ENCODE measurements at regions not wholly inside any gene's neighbourhood (a gene's known extent, or its start where the extent isn't known, plus 50 kb on each side); places are given as distances from the start of the nearest gene placed in this dataset.

- Histone ChIP-seq H3K9ac (ENCODE audit: low read depth in 2 of 2, low read length in 2 of 2) (no peak overlapping the region), H3K27me3 (no peaks in the 10 kb centered on the region), H3K4me1 (no peaks in the 10 kb centered on the region), H3K27ac (no peak overlapping the region), H3K4me3 (no peak overlapping the region), H3K36me3 (no peaks in the 10 kb centered on the region), H3K9me3 (no peaks in the 10 kb centered on the region)
- no peak for TF ChIP-seq CTCF (IDR thresholded peaks at IDR 0.05)
- DNase-seq = no peak
- intact Hi-C loops (cut with DNase I) = no loop called here
Measured at GRCh38 chr3:79886204-79886603, 118.4 kb upstream of the ROBO1 start.

GRCh38 chr3:79885407-79885806, 117.6 kb upstream of the ROBO1 start:
- Histone ChIP-seq H3K36me3 (no peaks in the 10 kb centered on the region), H3K9me3 (no peaks in the 10 kb centered on the region), H3K27ac (no peak overlapping the region), H3K4me1 (no peaks in the 10 kb centered on the region), H3K27me3 (no peaks in the 10 kb centered on the region), H3K4me3 (no peak overlapping the region), H3K9ac (ENCODE audit: low read depth in 2 of 2, low read length in 2 of 2) (no peak overlapping the region)
- DNase-seq = no peak
- intact Hi-C loops (cut with DNase I) = no loop called here
- no peak for TF ChIP-seq CTCF (IDR thresholded peaks at IDR 0.05)

GRCh38 chr3:79884354-79884753, 116.6 kb upstream of the ROBO1 start:
- Histone ChIP-seq H3K9me3 (no peaks in the 10 kb centered on the region), H3K4me3 (no peak overlapping the region), H3K27ac (no peak overlapping the region), H3K27me3 (no peaks in the 10 kb centered on the region), H3K4me1 (no peaks in the 10 kb centered on the region), H3K36me3 (no peaks in the 10 kb centered on the region), H3K9ac (ENCODE audit: low read depth in 2 of 2, low read length in 2 of 2) (no peak overlapping the region)
- no peak for DNase-seq
- TF ChIP-seq CTCF (IDR thresholded peaks at IDR 0.05) = no peak
- intact Hi-C loops (cut with DNase I) = no loop called here

- Histone ChIP-seq H3K9me3 (no peaks in the 10 kb centered on the region), H3K4me1 (no peaks in the 10 kb centered on the region), H3K36me3 (no peaks in the 10 kb centered on the region), H3K27me3 (no peaks in the 10 kb centered on the region), H3K27ac (no peak overlapping the region), H3K9ac (ENCODE audit: low read depth in 2 of 2, low read length in 2 of 2) (no peak overlapping the region), H3K4me3 (no peak overlapping the region)
- intact Hi-C loops (cut with DNase I) = no loop called here
- DNase-seq = no peak
- TF ChIP-seq CTCF (IDR thresholded peaks at IDR 0.05) = no peak
Measured at GRCh38 chr3:79881431-79881830, 113.6 kb upstream of the ROBO1 start.

GRCh38 chr3:79878708-79879107, 110.9 kb upstream of the ROBO1 start:
- no peak for DNase-seq
- no peak for TF ChIP-seq CTCF (IDR thresholded peaks at IDR 0.05)
- Histone ChIP-seq H3K36me3 (no peaks in the 10 kb centered on the region), H3K9ac (ENCODE audit: low read depth in 2 of 2, low read length in 2 of 2) (no peak overlapping the region), H3K27ac (no peak overlapping the region), H3K9me3 (no peaks in the 10 kb centered on the region), H3K27me3 (no peaks in the 10 kb centered on the region), H3K4me3 (no peak overlapping the region), H3K4me1 (no peaks in the 10 kb centered on the region)
- intact Hi-C loops (cut with DNase I) = no loop called here

- Histone ChIP-seq H3K27ac (no peak overlapping the region), H3K9ac (ENCODE audit: low read depth in 2 of 2, low read length in 2 of 2) (no peak overlapping the region), H3K4me3 (no peak overlapping the region), H3K4me1 (no peaks in the 10 kb centered on the region), H3K9me3 (no peaks in the 10 kb centered on the region), H3K27me3 (no peaks in the 10 kb centered on the region), H3K36me3 (no peaks in the 10 kb centered on the region)
- intact Hi-C loops (cut with DNase I) = no loop called here
- DNase-seq = no peak
- no peak for TF ChIP-seq CTCF (IDR thresholded peaks at IDR 0.05)
Measured at GRCh38 chr3:79874646-79875045, 106.8 kb upstream of the ROBO1 start.

Data from colonic mucosa (tissue), 4 donors.